ENCODE measurements at regions not wholly inside any gene's neighbourhood (a gene's known extent, or its start where the extent isn't known, plus 50 kb on each side); places are given as distances from the start of the nearest gene placed in this dataset.

GRCh38 chr2:34664266-34664665 is 1065.2 kb upstream of the FAM98A start (continued):
- no peak for TF ChIP-seq CUX1 (IDR thresholded peaks at IDR 0.05; ENCODE audit: insufficient replicate concordance, low read depth, low read length)
- TF ChIP-seq SMARCA5 (IDR thresholded peaks at IDR 0.05): no peak
- no peak for TF ChIP-seq SPI1 (IDR thresholded peaks at IDR 0.05; ENCODE audit: borderline replicate concordance, insufficient read depth, low read depth, low read length)
- no peak for TF ChIP-seq HDAC2 (IDR thresholded peaks at IDR 0.05)
- no peak for TF ChIP-seq SIN3A (IDR thresholded peaks at IDR 0.05; ENCODE audit: low read depth, low read length)
- no peak for TF ChIP-seq HDAC6 (IDR thresholded peaks at IDR 0.05; ENCODE audit: unreplicated experiment)
- no peak for TF ChIP-seq NFYA (IDR thresholded peaks at IDR 0.05; ENCODE audit: borderline replicate concordance, low read depth, low read length)

DNA sequence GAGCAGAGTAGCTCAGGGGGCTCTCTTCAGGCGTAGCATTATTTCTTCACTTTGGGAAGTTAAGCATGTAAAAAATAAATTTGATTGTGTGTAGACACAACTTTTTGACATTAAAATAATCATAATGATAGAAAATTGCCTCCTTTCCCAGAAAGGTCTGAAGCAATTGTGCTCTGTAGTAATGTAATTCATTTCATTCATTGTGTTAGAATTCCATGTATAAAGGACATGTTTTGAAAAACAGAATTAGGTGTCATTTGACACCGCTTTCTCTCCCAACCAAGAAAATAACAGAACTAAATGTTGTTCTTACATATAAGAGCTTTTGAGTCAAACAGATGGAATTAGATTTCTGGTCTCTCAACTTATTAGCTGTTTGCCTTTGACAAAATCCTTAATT is 1064.2 kb upstream of the FAM98A start:
- no peak for FAIRE-seq
- ChIA-PET CTCF (no interaction called here), POLR2A (no interaction called here), SMC1A (ENCODE audit: uncharacterized antibody, unreplicated experiment) (interaction anchor here (1.2 kb wide), 1 partner anchor 71 kb away, joined by 3 read pairs; no protein-coding TSS in a partner anchor), RAD21 (ENCODE audit: unreplicated experiment) (no interaction called here)
- H3K4me2 ChIP-seq (ENCODE audit: control insufficient read depth, insufficient read depth): no peak overlapping the region
- 10% methylated on average over 2 of the region's 2 CpGs for WGBS (ENCODE audit: insufficient coverage, insufficient replicate concordance, low lambda C conversion rate, missing lambda C conversion rate)
- DNase-seq (ENCODE audit: low read depth, low spot score): no peak
- H3K27me3 ChIP-seq (replicated peaks in 1 of 2; ENCODE audit: control insufficient read depth in 2 of 2, insufficient read depth in 2 of 2, low read length in 1 of 2): no peaks in the 10 kb centered on the region
- no TSS peak for BruUV-seq (replicated peaks)
- H3K4me1 ChIP-seq (ENCODE audit: control insufficient read depth, insufficient read depth, low read length): no peaks in the 10 kb centered on the region
- intact Hi-C loops (cut with micrococcal nuclease; ENCODE audit: unreplicated experiment) (no loop called here), in situ Hi-C loops (cut with MboI) (no loop called here)
- TF ChIP-seq NFYA (IDR thresholded peaks at IDR 0.05; ENCODE audit: borderline replicate concordance, low read depth, low read length): no peak
- TF ChIP-seq EGR1 (IDR thresholded peaks at IDR 0.05; ENCODE audit: borderline replicate concordance in 1 of 2, low read depth in 2 of 2, low read length in 2 of 2): no peak
- no peaks in the 10 kb centered on the region for H3K36me3 ChIP-seq (ENCODE audit: control insufficient read depth in 2 of 2, insufficient read depth in 2 of 2, low read length in 1 of 2)
- no peak overlapping the region for H2AFZ ChIP-seq (ENCODE audit: control insufficient read depth, low read depth, low read length)
- H3K9me3 ChIP-seq (replicated peaks; ENCODE audit: control insufficient read depth, insufficient read depth, low read length): no peaks in the 10 kb centered on the region
- H3K9ac ChIP-seq (ENCODE audit: control insufficient read depth, insufficient read depth, low read length): no peak overlapping the region
- no peaks in the 10 kb centered on the region for H3K79me2 ChIP-seq (ENCODE audit: control insufficient read depth, insufficient read depth, low read length)
- H3K4me3 ChIP-seq: no peak overlapping the region
- no peaks in the 10 kb centered on the region for H4K20me1 ChIP-seq (ENCODE audit: control insufficient read depth, insufficient read depth)
- ATAC-seq: no peak
- no peak overlapping the region for H3K27ac ChIP-seq (ENCODE audit: control insufficient read depth, insufficient read depth)

Measured in GM12878 (cell line).